BE2C (cell line): ENCODE measurements at regions not wholly inside any gene's neighbourhood (a gene's known extent, or its start where the extent isn't known, plus 50 kb on each side); places are given as distances from the start of the nearest gene placed in this dataset.

Experiments used
- DNase-seq: peaks from one replicate; pipeline ENCODE4 v3.0.0-alpha.2; 2020
- H3K27me3 ChIP-seq: fragments of 250-450 bp; sonication (Bioruptor Pico); 2 replicates; pipeline ENCODE4 v1.5.1; 2020; ENCODE audit warnings: mild to moderate bottlenecking
- H3K36me3 ChIP-seq: fragments of 250-450 bp; sonication (Bioruptor Pico); 2 replicates; pipeline ENCODE4 v1.5.1; 2020; ENCODE audit warnings: mild to moderate bottlenecking
- H3K4me1 ChIP-seq: fragments of 250-450 bp; sonication (Bioruptor Pico); 2 replicates; pipeline ENCODE4 v1.5.1; 2020
- H3K4me3 ChIP-seq: 2 replicates; pipeline ENCODE4 v1.5.1; 2011; ENCODE audit warnings: low read depth, low read length
- H3K9me3 ChIP-seq: fragments of 250-450 bp; sonication (Bioruptor Pico); 2 replicates; pipeline ENCODE4 v1.5.1; 2020
- TF ChIP-seq, protein P1 (sequence below): IDR thresholded peaks from 2 replicates; pipeline ENCODE4 v1.5.1; 2012; ENCODE audit warnings: mild to moderate bottlenecking, low read depth, low read length

GRCh38 chr2:193336781-193337180 lies 1142.0 kb upstream of the TMEFF2 start:
- Histone ChIP-seq H3K36me3 (no peaks in the 10 kb centered on the region), H3K9me3 (no peaks in the 10 kb centered on the region), H3K4me3 (no peak overlapping the region), H3K27me3 (no peaks in the 10 kb centered on the region), H3K4me1 (no peaks in the 10 kb centered on the region)
- TF ChIP-seq, protein P1, sequence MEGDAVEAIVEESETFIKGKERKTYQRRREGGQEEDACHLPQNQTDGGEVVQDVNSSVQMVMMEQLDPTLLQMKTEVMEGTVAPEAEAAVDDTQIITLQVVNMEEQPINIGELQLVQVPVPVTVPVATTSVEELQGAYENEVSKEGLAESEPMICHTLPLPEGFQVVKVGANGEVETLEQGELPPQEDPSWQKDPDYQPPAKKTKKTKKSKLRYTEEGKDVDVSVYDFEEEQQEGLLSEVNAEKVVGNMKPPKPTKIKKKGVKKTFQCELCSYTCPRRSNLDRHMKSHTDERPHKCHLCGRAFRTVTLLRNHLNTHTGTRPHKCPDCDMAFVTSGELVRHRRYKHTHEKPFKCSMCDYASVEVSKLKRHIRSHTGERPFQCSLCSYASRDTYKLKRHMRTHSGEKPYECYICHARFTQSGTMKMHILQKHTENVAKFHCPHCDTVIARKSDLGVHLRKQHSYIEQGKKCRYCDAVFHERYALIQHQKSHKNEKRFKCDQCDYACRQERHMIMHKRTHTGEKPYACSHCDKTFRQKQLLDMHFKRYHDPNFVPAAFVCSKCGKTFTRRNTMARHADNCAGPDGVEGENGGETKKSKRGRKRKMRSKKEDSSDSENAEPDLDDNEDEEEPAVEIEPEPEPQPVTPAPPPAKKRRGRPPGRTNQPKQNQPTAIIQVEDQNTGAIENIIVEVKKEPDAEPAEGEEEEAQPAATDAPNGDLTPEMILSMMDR = no peak
- no peak for DNase-seq

- no peak overlapping the region for H3K4me3 ChIP-seq
- no peak for DNase-seq
- no peaks in the 10 kb centered on the region for H3K9me3 ChIP-seq
- no peaks in the 10 kb centered on the region for H3K27me3 ChIP-seq
- no peaks in the 10 kb centered on the region for H3K36me3 ChIP-seq
- no peaks in the 10 kb centered on the region for H3K4me1 ChIP-seq
- TF ChIP-seq, protein P1 = no peak
Observed at GRCh38 chr2:193334401-193334800, 1139.7 kb upstream of the TMEFF2 start.

DNA sequence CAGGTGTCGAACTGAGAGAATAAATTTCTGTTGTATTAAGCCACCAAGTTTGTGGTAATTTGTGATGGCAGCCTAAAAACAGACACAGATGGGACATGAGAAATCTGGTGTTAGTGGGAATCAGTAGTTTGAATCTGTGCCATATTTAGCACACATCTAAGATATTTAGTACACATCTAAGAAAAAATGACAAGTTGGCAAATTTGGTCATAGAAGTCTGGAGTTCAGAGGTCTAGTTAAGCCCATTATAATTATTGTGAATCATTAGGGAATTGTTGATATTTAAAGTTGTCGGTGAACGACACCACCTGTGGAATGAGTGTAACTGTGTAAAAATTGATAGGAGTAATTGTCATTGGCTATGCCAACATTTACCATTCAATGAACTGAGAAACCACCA lies 1138.8 kb upstream of the TMEFF2 start:
- TF ChIP-seq, protein P1 = no peak
- Histone ChIP-seq H3K27me3 (no peaks in the 10 kb centered on the region), H3K9me3 (no peaks in the 10 kb centered on the region), H3K4me1 (no peaks in the 10 kb centered on the region), H3K4me3 (no peak overlapping the region), H3K36me3 (no peaks in the 10 kb centered on the region)
- DNase-seq = no peak

- TF ChIP-seq, protein P1 = no peak
- Histone ChIP-seq H3K36me3 (no peaks in the 10 kb centered on the region), H3K27me3 (no peaks in the 10 kb centered on the region), H3K4me3 (no peak overlapping the region), H3K9me3 (no peaks in the 10 kb centered on the region), H3K4me1 (no peaks in the 10 kb centered on the region)
- DNase-seq = no peak
Observed at GRCh38 chr2:193332941-193333340, 1138.2 kb upstream of the TMEFF2 start.

- Histone ChIP-seq H3K4me1 (no peaks in the 10 kb centered on the region), H3K36me3 (no peaks in the 10 kb centered on the region), H3K27me3 (no peaks in the 10 kb centered on the region), H3K9me3 (no peaks in the 10 kb centered on the region), H3K4me3 (no peak overlapping the region)
- no peak for DNase-seq
- TF ChIP-seq, protein P1 = no peak
Observed at GRCh38 chr2:193331676-193332075, 1136.9 kb upstream of the TMEFF2 start.

DNA sequence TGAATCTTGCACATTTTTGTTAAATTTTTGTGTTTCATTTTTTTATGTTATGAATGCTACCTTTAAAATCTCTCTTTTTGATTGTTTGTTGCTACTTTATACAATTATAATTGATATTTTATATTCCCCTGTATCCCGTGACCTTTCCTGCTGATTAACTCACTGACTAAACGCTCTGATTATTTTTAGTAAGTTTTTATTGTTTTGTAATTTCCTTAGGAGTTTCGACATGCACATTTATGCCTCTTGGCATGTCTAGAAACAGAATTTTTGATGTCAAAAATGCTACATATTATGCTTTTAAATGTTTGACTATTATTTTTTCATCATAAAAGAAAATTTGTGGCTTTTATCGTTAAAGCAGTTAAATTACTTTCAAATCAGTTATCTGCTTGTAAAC lies 1131.6 kb upstream of the TMEFF2 start:
- no peaks in the 10 kb centered on the region for H3K36me3 ChIP-seq
- TF ChIP-seq, protein P1 = no peak
- DNase-seq = no peak
- no peaks in the 10 kb centered on the region for H3K27me3 ChIP-seq
- no peaks in the 10 kb centered on the region for H3K9me3 ChIP-seq
- H3K4me3 ChIP-seq = no peak overlapping the region
- no peaks in the 10 kb centered on the region for H3K4me1 ChIP-seq
